ENCODE measurements at regions not wholly inside any gene's neighbourhood (a gene's known extent, or its start where the extent isn't known, plus 50 kb on each side); places are given as distances from the start of the nearest gene placed in this dataset.

- Histone ChIP-seq H3K9me2 (ENCODE audit: insufficient read depth) (no peaks in the 10 kb centered on the region), H3K79me2 (ENCODE audit: insufficient read depth, low read length) (no peaks in the 10 kb centered on the region), H3K9ac (ENCODE audit: low read length) (no peak overlapping the region), H3K27ac (ENCODE audit: low read depth, low read length) (no peak overlapping the region), H3K4me1 (ENCODE audit: control insufficient read depth in 1 of 2, insufficient read depth in 2 of 2, low read length in 2 of 2) (no peaks in the 10 kb centered on the region), H3K4me2 (ENCODE audit: low read length) (no peak overlapping the region), H3K36me3 (ENCODE audit: control insufficient read depth in 1 of 2, insufficient read depth in 2 of 2, low read length in 2 of 2) (no peaks in the 10 kb centered on the region), H3K9me3 (ENCODE audit: control insufficient read depth in 1 of 2, insufficient read depth in 1 of 2, low read depth in 1 of 2, low read length in 2 of 2) (peaks cover 0 to 10% of the 10 kb centered on the region in 2 experiments; a peak in 2 of 4 replicates), H4K20me1 (ENCODE audit: insufficient read depth) (no peaks in the 10 kb centered on the region), H2AFZ (ENCODE audit: low read depth, low read length, poor library complexity, severe bottlenecking) (no peak overlapping the region), H3K4me3 (replicated peaks in 1 of 2; ENCODE audit: low read depth in 1 of 2, low read length in 2 of 2) (no peak overlapping the region), H3K27me3 (ENCODE audit: insufficient read depth, low read length) (no peaks in the 10 kb centered on the region)
- intact Hi-C loops (cut with micrococcal nuclease) = no loop called here
- RAD21 ChIA-PET (ENCODE audit: low non-redundant PET in 1 of 2, low total read pairs in 2 of 2, uncharacterized antibody in 2 of 2, unreplicated experiment in 2 of 2) = no interaction called here
- BruUV-seq (replicated peaks) = no TSS peak
- CTCF ChIA-PET = no interaction called here
- no peak for ATAC-seq
- DNase-seq (ENCODE audit: low read depth, low spot score) = no peak
- POLR2A ChIA-PET = no interaction called here
- TF ChIP-seq EGR1 (IDR thresholded peaks at IDR 0.05; ENCODE audit: low read depth) (no peak), CEBPB (IDR thresholded peaks at IDR 0.05; ENCODE audit: low read depth) (no peak), SP1 (IDR thresholded peaks at IDR 0.05; ENCODE audit: low read depth) (no peak), SRF (IDR thresholded peaks at IDR 0.05; ENCODE audit: low read depth) (no peak), SIN3A (IDR thresholded peaks at IDR 0.05; ENCODE audit: low read depth) (no peak), CTCF (IDR thresholded peaks at IDR 0.05 in 2 of 3, conservative IDR thresholded peaks at IDR 0.05 in 1 of 3; ENCODE audit: borderline replicate concordance in 1 of 3, insufficient read depth in 1 of 3, low read depth in 2 of 3, low read length in 2 of 3) (no peak), CBX3 (IDR thresholded peaks at IDR 0.05; ENCODE audit: low read depth) (no peak), JUND (IDR thresholded peaks at IDR 0.05) (no peak), YY1 (IDR thresholded peaks at IDR 0.05; ENCODE audit: extremely low read depth, insufficient replicate concordance, low read depth, low read length) (no peak), POLR2A (IDR thresholded peaks at IDR 0.05; ENCODE audit: borderline replicate concordance, extremely low read depth, insufficient read depth, insufficient read length) (no peak), TCF7L2 (IDR thresholded peaks at IDR 0.05; ENCODE audit: borderline replicate concordance, extremely low read depth, insufficient read depth, insufficient read length) (no peak), ZFX (IDR thresholded peaks at IDR 0.05) (no peak), EZH2phosphoT487 (IDR thresholded peaks at IDR 0.05; ENCODE audit: borderline replicate concordance) (no peak), ATF3 (IDR thresholded peaks at IDR 0.05) (no peak), ZBTB33 (IDR thresholded peaks at IDR 0.05; ENCODE audit: extremely low read depth, insufficient replicate concordance, low read length) (no peak), ELF1 (IDR thresholded peaks at IDR 0.05; ENCODE audit: borderline replicate concordance, low read depth) (no peak), POLR2AphosphoS5 (IDR thresholded peaks at IDR 0.05; ENCODE audit: low read depth, low read length) (no peak), EZH2 (IDR thresholded peaks at IDR 0.05) (no peak), FOSL1 (IDR thresholded peaks at IDR 0.05; ENCODE audit: low read depth) (no peak), REST (IDR thresholded peaks at IDR 0.05; ENCODE audit: low read depth) (no peak)
Measured at GRCh38 chr4:71974681-71975080, 57.1 kb upstream of the NPFFR2 start.

Data from HCT116 (cell line).